T-helper 2 cell treated with Interferon-gamma antibody and Interleukin-4, amounts not matched to agents 100 ng/mL and 5 ng/mL, for 36 hours (primary cell): ENCODE measurements at regions not wholly inside any gene's neighbourhood (a gene's known extent, or its start where the extent isn't known, plus 50 kb on each side); places are given as distances from the start of the nearest gene placed in this dataset.

ENCODE experiments used
- intact Hi-C: fragments of 100-400 bp; cut with micrococcal nuclease; formaldehyde crosslinking; loops from one replicate; pipeline ENCODE4 v1.15.1; 2023

GRCh38 chr11:116312570-116313391 lies 460.0 kb downstream of the BUD13 start:
- intact Hi-C loops, result no loop called here

- intact Hi-C loops, result no loop called here
These were observed 461.6 kb downstream of the BUD13 start for GRCh38 chr11:116311206-116311605.

- intact Hi-C loops, result no loop called here
These were observed 462.1 kb downstream of the BUD13 start for GRCh38 chr11:116310698-116311097.

GRCh38 chr11:116310226-116310625 lies 462.6 kb downstream of the BUD13 start:
- intact Hi-C loops, result no loop called here

- intact Hi-C loops, result no loop called here
These were observed 463.3 kb downstream of the BUD13 start for GRCh38 chr11:116309446-116309845.

GRCh38 chr11:116302756-116303155 lies 470.0 kb downstream of the BUD13 start:
- intact Hi-C loops, result no loop called here

GRCh38 chr11:116301141-116301540 lies 471.6 kb downstream of the BUD13 start:
- intact Hi-C loops, result no loop called here

GRCh38 chr11:116300232-116300631 lies 472.6 kb downstream of the BUD13 start:
- intact Hi-C loops, result no loop called here

- intact Hi-C loops, result no loop called here
These were observed 478.2 kb downstream of the BUD13 start for GRCh38 chr11:116294630-116295029.

GRCh38 chr11:116287866-116288265 lies 484.9 kb downstream of the BUD13 start:
- intact Hi-C loops, result no loop called here

- intact Hi-C loops, result no loop called here
These were observed 487.8 kb downstream of the BUD13 start for GRCh38 chr11:116285026-116285425.

GRCh38 chr11:116283300-116283699 lies 489.5 kb downstream of the BUD13 start:
- intact Hi-C loops, result no loop called here

- intact Hi-C loops, result no loop called here
These were observed 490.3 kb downstream of the BUD13 start for GRCh38 chr11:116282481-116282880.

GRCh38 chr11:116281173-116282160 lies 491.3 kb downstream of the BUD13 start:
- intact Hi-C loops, result no loop called here

- intact Hi-C loops, result loop anchor here (5.0 kb wide), 1 partner anchor 1542 kb away; no protein-coding TSS in a partner anchor
These were observed 493.3 kb downstream of the BUD13 start for GRCh38 chr11:116279511-116279910.

GRCh38 chr11:116278076-116278475 lies 494.7 kb downstream of the BUD13 start:
- intact Hi-C loops, result loop anchor here (5.0 kb wide), 1 partner anchor 1541 kb away; no protein-coding TSS in a partner anchor

- intact Hi-C loops, result loop anchor here (1.0 to 5.0 kb wide), 3 partner anchors 59 to 1539 kb away; no protein-coding TSS in a partner anchor
These were observed 496.4 kb downstream of the BUD13 start for GRCh38 chr11:116276051-116277044.

GRCh38 chr11:116275635-116276034 lies 497.2 kb downstream of the BUD13 start:
- intact Hi-C loops, result loop anchor here (1.0 to 5.0 kb wide), 3 partner anchors 58 to 1538 kb away; no protein-coding TSS in a partner anchor

GRCh38 chr11:116274521-116274920 lies 498.3 kb downstream of the BUD13 start:
- intact Hi-C loops, result no loop called here

- intact Hi-C loops, result no loop called here
These were observed 500.5 kb downstream of the BUD13 start for GRCh38 chr11:116272181-116272789.
